DND-41 (cell line): ENCODE measurements at regions not wholly inside any gene's neighbourhood (a gene's known extent, or its start where the extent isn't known, plus 50 kb on each side); places are given as distances from the start of the nearest gene placed in this dataset.

Experiments
- ATAC-seq: fragments of 200-7000 bp; cut with Tn5 transposase; 3 replicates; pipeline ENCODE4 v1.9.1; 2021; ENCODE audit warnings: low read depth; ENCODE audit not compliant: insufficient read depth
- DNase-seq: peaks from one replicate; pipeline ENCODE4 v3.0.0-alpha.2; 2020
- H2AFZ ChIP-seq: 2 replicates; pipeline ENCODE4 v1.6.0; 2012; ENCODE audit warnings: low read depth, low read length
- H3K27ac ChIP-seq: 2 replicates; pipeline ENCODE4 v1.5.1; 2012; ENCODE audit warnings: low read length, inconsistent platforms
- H3K27me3 ChIP-seq: fragments of 200-600 bp; sonication (generic); 2 replicates; pipeline ENCODE4 v1.6.0; 2012; ENCODE audit warnings: low read length, mild to moderate bottlenecking, inconsistent platforms; ENCODE audit not compliant: insufficient read depth, poor library complexity
- H3K36me3 ChIP-seq: 2 replicates; pipeline ENCODE4 v1.5.1; 2012; ENCODE audit warnings: low read length, inconsistent platforms; ENCODE audit not compliant: insufficient read depth
- H3K4me1 ChIP-seq: 2 replicates; pipeline ENCODE4 v1.5.1; 2012; ENCODE audit warnings: mild to moderate bottlenecking, low read length; ENCODE audit not compliant: insufficient read depth
- H3K4me2 ChIP-seq: 2 replicates; pipeline ENCODE4 v1.6.0; 2012; ENCODE audit warnings: mild to moderate bottlenecking, moderate library complexity, low read length, inconsistent platforms; ENCODE audit not compliant: insufficient read depth
- H3K4me3 ChIP-seq, 2 experiments: fragments of 200-600 bp in 1 of 2; shearing (Covaris generic) in 1 of 2; 2 replicates each; pipeline ENCODE4 v1.5.1; 2012 to 2016; ENCODE audit warnings: inconsistent platforms in 2 of 2, low read length in 2 of 2, mild to moderate bottlenecking in 2 of 2, low read depth in 1 of 2, moderate library complexity in 1 of 2
- H3K79me2 ChIP-seq: 2 replicates; pipeline ENCODE4 v1.6.0; 2012; ENCODE audit warnings: low read length, inconsistent platforms; ENCODE audit not compliant: insufficient read depth
- H3K9ac ChIP-seq: 2 replicates; pipeline ENCODE4 v1.6.0; 2012; ENCODE audit warnings: low read depth, mild to moderate bottlenecking, inconsistent platforms, low read length, moderate library complexity
- H3K9me3 ChIP-seq: 2 replicates; pipeline ENCODE4 v1.5.1; 2012; ENCODE audit warnings: low read length, moderate library complexity, mild to moderate bottlenecking, inconsistent platforms; ENCODE audit not compliant: insufficient read depth, severe bottlenecking
- H4K20me1 ChIP-seq: 2 replicates; pipeline ENCODE4 v1.6.0; 2012; ENCODE audit warnings: low read length; ENCODE audit not compliant: insufficient read depth
- CTCF ChIP-seq: IDR thresholded peaks from 2 replicates; pipeline ENCODE4 v1.5.1; 2012; ENCODE audit warnings: borderline replicate concordance, low read length, moderate library complexity, mild to moderate bottlenecking; ENCODE audit not compliant: poor library complexity, severe bottlenecking; ENCODE audit errors: extremely low read depth
- EZH2 ChIP-seq: IDR thresholded peaks from 3 replicates; pipeline ENCODE4 v1.6.1; 2012; ENCODE audit warnings: borderline replicate concordance, low read depth, mild to moderate bottlenecking, moderate library complexity, low read length, inconsistent platforms; ENCODE audit not compliant: severe bottlenecking

GRCh38 chr6:168386973-168387372 lies 54.0 kb upstream of the SMOC2 start:
- Histone ChIP-seq H4K20me1 (no peaks in the 10 kb centered on the region), H3K27me3 (no peaks in the 10 kb centered on the region), H2AFZ (no peak overlapping the region), H3K27ac (no peak overlapping the region), H3K79me2 (no peaks in the 10 kb centered on the region), H3K9me3 (peaks cover 22% of the 10 kb centered on the region), H3K9ac (no peak overlapping the region), H3K36me3 (no peaks in the 10 kb centered on the region), H3K4me1 (no peaks in the 10 kb centered on the region), H3K4me2 (no peak overlapping the region), H3K4me3 (no peak overlapping the region)
- no peak for ATAC-seq
- no peak for TF ChIP-seq CTCF
- TF ChIP-seq EZH2, result no peak
- DNase-seq, result no peak

GRCh38 chr6:168387426-168387825 lies 53.6 kb upstream of the SMOC2 start:
- no peak for DNase-seq
- H3K4me2 ChIP-seq, result no peak overlapping the region
- peaks cover 19% of the 10 kb centered on the region for H3K9me3 ChIP-seq
- H4K20me1 ChIP-seq, result no peaks in the 10 kb centered on the region
- no peak overlapping the region for H3K9ac ChIP-seq
- H3K36me3 ChIP-seq, result no peaks in the 10 kb centered on the region
- H3K79me2 ChIP-seq, result no peaks in the 10 kb centered on the region
- H3K4me3 ChIP-seq, result no peak overlapping the region
- H3K4me1 ChIP-seq, result no peaks in the 10 kb centered on the region
- TF ChIP-seq EZH2 (no peak), CTCF (no peak)
- no peak for ATAC-seq
- H2AFZ ChIP-seq, result no peak overlapping the region
- no peaks in the 10 kb centered on the region for H3K27me3 ChIP-seq
- no peak overlapping the region for H3K27ac ChIP-seq

DNA sequence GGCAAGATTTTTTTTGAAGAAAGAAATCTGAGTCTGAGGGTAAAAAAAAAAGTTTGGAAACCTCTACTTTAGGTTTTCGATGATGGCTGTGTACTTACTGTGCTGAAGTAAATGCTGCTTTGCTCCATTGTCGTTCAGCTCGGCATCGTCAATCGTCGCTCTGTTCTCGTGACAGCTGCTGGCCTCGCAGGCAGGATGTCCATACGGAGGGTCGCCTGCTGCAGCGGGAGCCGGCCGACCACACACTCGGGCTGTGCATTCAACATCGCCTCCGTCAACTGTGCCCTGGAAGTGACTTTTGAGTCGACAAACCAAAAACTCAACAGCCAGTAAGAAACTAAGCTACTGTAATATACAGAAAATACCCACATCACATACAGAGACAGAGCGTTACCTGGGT lies 53.1 kb upstream of the SMOC2 start:
- no peak overlapping the region for H3K9ac ChIP-seq
- H3K4me3 ChIP-seq, result no peak overlapping the region
- no peak overlapping the region for H2AFZ ChIP-seq
- H3K27ac ChIP-seq, result no peak overlapping the region
- ATAC-seq, result no peak
- no peaks in the 10 kb centered on the region for H3K27me3 ChIP-seq
- TF ChIP-seq CTCF (no peak), EZH2 (no peak)
- H3K79me2 ChIP-seq, result no peaks in the 10 kb centered on the region
- H3K4me1 ChIP-seq, result no peaks in the 10 kb centered on the region
- no peaks in the 10 kb centered on the region for H4K20me1 ChIP-seq
- H3K9me3 ChIP-seq, result peaks cover 15% of the 10 kb centered on the region
- no peak for DNase-seq
- no peak overlapping the region for H3K4me2 ChIP-seq
- no peaks in the 10 kb centered on the region for H3K36me3 ChIP-seq
